HCT116 (cell line): ENCODE measurements at regions not wholly inside any gene's neighbourhood (a gene's known extent, or its start where the extent isn't known, plus 50 kb on each side); places are given as distances from the start of the nearest gene placed in this dataset.

Experiments
- ELF1 ChIP-seq: IDR thresholded peaks from 2 replicates; pipeline ENCODE4 v1.6.1; 2012; ENCODE audit warnings: low read depth, borderline replicate concordance
- EZH2phosphoT487 ChIP-seq: fragments of 200-600 bp; IDR thresholded peaks from 2 replicates; pipeline ENCODE4 v1.6.1; 2018; ENCODE audit warnings: antibody characterized with exemption, borderline replicate concordance
- POLR2AphosphoS5 ChIP-seq: IDR thresholded peaks from 2 replicates; pipeline ENCODE4 v1.6.1; 2011; ENCODE audit warnings: mild to moderate bottlenecking, low read depth, low read length, moderate library complexity
- YY1 ChIP-seq: IDR thresholded peaks from 2 replicates; pipeline ENCODE4 v1.6.1; 2011; ENCODE audit warnings: low read length, low read depth, moderate library complexity, mild to moderate bottlenecking; ENCODE audit not compliant: insufficient replicate concordance; ENCODE audit errors: extremely low read depth
- TF ChIP-seq, protein P1 (sequence below): IDR thresholded peaks from 2 replicates; pipeline ENCODE4 v1.6.1; 2011; ENCODE audit warnings: mild to moderate bottlenecking, low read length, moderate library complexity; ENCODE audit not compliant: insufficient replicate concordance; ENCODE audit errors: extremely low read depth
- TF ChIP-seq, protein P2 (sequence below), 3 experiments: fragments of 200-600 bp in 1 of 3; sonication (generic) in 1 of 3; IDR thresholded peaks in 2 of 3; conservative IDR thresholded peaks in 1 of 3; 2 replicates each; pipeline ENCODE4 v1.5.1; 2012 to 2017; ENCODE audit warnings: low read depth in 2 of 3, low read length in 2 of 3, antibody characterized with exemption in 1 of 3, borderline replicate concordance in 1 of 3, control low read depth in 1 of 3, mild to moderate bottlenecking in 1 of 3, mixed read lengths in 1 of 3, mixed run types in 1 of 3, moderate library complexity in 1 of 3; ENCODE audit not compliant: insufficient read depth in 1 of 3

DNA sequence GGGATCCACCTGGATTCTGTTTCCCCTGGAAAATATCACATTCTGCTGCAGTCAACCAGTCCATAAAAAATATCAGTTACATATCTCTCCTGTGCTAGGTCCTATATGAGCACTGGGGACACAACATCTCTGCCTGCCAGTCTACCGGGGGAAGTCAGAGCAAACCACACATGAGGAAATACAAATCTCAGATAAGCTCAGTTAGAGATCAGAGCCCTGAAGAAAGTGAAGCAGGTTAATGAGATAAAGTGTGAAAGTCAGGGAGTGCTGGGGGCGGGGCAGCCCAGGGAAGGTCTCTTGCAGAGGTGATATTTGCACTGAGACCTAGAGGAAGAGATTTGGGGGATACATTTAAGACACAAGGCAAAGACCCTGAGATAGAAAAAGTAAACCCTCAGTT is 67.8 kb upstream of the SLC1A1 start:
- TF ChIP-seq, protein P1, sequence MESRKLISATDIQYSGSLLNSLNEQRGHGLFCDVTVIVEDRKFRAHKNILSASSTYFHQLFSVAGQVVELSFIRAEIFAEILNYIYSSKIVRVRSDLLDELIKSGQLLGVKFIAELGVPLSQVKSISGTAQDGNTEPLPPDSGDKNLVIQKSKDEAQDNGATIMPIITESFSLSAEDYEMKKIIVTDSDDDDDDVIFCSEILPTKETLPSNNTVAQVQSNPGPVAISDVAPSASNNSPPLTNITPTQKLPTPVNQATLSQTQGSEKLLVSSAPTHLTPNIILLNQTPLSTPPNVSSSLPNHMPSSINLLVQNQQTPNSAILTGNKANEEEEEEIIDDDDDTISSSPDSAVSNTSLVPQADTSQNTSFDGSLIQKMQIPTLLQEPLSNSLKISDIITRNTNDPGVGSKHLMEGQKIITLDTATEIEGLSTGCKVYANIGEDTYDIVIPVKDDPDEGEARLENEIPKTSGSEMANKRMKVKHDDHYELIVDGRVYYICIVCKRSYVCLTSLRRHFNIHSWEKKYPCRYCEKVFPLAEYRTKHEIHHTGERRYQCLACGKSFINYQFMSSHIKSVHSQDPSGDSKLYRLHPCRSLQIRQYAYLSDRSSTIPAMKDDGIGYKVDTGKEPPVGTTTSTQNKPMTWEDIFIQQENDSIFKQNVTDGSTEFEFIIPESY = no peak
- no peak for TF ChIP-seq ELF1
- no peak for TF ChIP-seq YY1
- TF ChIP-seq POLR2AphosphoS5 = no peak
- TF ChIP-seq, protein P2, sequence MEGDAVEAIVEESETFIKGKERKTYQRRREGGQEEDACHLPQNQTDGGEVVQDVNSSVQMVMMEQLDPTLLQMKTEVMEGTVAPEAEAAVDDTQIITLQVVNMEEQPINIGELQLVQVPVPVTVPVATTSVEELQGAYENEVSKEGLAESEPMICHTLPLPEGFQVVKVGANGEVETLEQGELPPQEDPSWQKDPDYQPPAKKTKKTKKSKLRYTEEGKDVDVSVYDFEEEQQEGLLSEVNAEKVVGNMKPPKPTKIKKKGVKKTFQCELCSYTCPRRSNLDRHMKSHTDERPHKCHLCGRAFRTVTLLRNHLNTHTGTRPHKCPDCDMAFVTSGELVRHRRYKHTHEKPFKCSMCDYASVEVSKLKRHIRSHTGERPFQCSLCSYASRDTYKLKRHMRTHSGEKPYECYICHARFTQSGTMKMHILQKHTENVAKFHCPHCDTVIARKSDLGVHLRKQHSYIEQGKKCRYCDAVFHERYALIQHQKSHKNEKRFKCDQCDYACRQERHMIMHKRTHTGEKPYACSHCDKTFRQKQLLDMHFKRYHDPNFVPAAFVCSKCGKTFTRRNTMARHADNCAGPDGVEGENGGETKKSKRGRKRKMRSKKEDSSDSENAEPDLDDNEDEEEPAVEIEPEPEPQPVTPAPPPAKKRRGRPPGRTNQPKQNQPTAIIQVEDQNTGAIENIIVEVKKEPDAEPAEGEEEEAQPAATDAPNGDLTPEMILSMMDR (IDR thresholded peaks at IDR 0.05 in 2 of 3, conservative IDR thresholded peaks at IDR 0.05 in 1 of 3; ENCODE audit: borderline replicate concordance in 1 of 3, insufficient read depth in 1 of 3, low read depth in 2 of 3, low read length in 2 of 3) = no peak
- TF ChIP-seq EZH2phosphoT487 = no peak
